HG03460 (cell line): ENCODE measurements at regions not wholly inside any gene's neighbourhood (a gene's known extent, or its start where the extent isn't known, plus 50 kb on each side); places are given as distances from the start of the nearest gene placed in this dataset.
"Not testable (repeated sequence)": the region's sequence is repeated elsewhere in the genome, so short reads cannot be mapped to it uniquely, and the experiment has no call there.

Experiments
- ATAC-seq: cut with Tn5 transposase; IDR thresholded peaks from one replicate; pipeline ENCODE4 v1.9.1; 2021; ENCODE audit not compliant: unreplicated experiment

DNA sequence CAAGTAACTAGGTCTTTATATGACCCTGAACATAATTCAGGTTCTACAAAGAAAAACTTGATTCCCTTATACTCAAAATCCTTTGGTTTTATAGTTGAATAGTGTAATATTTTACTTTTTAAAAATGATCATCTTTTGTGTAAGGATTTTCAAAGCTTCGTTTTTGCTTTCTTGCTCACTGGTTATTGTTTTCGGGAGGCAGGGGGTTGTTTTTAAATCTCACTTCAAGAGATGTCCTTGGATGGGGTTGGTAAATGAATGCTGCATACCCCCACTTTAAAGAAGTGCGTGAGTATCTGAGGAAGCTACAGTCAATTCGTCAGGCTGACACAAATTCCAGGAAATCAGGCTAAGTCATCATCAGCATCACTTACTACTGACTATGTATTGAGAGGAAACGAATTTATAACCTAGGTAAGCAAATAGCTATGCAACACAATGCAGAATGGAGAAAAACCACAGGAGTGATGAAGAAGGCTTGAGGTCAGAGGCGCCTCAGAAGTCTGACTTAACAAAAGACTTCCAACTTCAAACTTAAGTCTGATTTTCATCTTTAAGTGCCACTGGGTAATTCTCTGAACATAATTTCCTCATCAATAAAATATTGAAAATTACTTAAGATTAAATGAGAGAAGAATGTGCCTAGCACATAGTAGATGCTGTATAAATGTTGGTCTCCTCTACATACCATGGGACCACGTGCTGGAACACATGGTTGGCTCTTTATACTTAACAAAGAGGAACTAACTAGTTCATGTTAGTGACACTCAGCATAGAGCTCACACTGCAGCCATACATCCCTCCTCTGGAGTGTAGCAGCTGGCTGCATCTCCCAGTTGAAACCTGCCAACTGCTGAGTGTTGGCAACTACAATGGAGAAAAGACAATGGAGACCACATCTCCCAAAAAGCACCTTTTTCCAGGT, 106.0 kb upstream of the KIF2A start:
- ATAC-seq, result no peak

DNA sequence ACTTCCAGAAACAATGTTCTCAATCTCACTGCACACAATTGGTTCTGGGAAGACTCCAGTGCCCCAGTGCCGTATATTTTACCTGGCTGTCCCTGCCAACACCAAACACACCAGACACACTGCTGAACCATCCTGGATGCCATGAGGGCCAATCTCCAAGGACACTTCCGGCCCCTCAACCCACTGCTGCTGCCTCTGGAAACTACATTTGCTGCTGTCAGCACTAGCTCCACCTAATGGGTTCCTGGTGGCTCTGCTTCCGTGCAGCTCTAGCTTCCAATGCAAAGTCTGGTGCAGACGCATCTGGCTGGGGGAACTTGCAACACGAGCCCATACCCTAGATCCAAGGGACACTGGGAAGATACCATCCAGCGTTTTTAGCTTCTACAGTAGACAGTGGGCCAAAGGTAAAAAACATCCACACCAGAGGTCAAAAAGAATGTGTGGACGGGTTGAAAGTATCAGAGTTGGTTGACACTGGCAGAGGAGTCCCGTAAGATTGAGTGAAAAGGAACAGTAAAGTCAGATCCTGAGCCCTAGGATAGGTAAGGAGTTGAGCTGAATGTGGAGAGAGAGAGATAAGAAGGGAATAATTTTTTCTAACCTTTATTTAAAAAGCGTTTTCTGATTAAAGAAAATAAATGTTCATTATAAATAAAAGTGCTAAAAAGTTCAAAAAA, 99.7 kb upstream of the KIF2A start:
- no peak for ATAC-seq

GRCh38 chr5:62208218-62208852, 97.7 kb upstream of the KIF2A start:
- no peak for ATAC-seq

- no peak for ATAC-seq
Measured at GRCh38 chr5:62211405-62211804, 94.6 kb upstream of the KIF2A start.

DNA sequence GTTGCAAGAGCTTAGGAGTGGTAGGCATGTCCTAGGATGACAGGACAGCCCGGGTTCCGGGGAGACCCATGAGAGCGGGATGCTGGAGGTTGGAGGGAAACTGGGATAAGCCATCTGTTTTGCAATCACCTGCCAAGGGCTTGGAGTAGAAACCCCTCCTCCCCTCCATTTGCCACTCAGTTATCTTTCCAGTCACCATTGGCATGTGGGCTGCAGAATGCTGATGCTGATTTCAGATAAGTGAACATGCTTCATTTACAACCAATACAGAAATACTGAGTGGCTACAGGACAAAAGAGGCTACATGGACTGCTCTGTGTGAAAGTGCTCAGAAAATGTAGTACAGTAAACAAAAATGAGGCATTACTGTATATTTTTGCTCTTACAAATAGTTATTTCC, 93.4 kb upstream of the KIF2A start:
- no peak for ATAC-seq

DNA sequence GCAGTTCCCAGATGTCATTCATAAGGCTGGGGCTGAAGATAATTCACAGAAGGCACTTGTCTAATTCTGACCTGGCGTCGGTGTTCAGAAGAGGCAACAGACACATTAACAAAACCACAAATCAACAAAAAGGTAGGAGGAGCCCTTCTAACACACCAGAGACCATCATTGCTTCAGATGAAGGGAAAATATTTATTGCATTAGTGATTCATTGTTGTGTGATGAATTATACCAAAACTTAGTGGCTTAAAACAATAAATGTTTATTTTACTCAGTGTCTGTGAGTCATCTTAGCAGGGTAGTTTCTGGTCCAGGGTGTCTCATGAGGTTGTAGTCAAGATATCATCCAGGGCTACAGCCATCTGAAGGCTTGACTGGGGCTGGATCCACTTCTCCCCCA, 91.3 kb upstream of the KIF2A start:
- no peak for ATAC-seq

DNA sequence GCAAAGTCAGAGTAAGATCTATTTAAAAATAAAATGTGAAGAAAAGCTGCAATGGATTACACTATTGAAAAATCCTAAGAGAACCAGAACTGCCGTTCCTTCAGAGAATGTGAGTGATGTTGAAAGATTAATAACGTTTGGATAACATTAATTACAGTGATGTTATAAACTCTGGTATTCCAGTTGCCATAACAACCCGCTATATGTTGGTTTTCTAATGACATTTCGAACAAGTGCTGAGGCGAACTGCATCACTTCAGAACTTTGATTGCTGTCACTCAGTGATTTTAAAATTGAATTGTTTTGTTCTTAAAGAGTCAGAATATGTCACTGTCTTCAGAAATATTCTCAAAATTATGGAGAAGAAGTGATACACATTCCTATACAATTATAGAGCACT, 89.4 kb upstream of the KIF2A start:
- ATAC-seq, result not testable (repeated sequence)

DNA sequence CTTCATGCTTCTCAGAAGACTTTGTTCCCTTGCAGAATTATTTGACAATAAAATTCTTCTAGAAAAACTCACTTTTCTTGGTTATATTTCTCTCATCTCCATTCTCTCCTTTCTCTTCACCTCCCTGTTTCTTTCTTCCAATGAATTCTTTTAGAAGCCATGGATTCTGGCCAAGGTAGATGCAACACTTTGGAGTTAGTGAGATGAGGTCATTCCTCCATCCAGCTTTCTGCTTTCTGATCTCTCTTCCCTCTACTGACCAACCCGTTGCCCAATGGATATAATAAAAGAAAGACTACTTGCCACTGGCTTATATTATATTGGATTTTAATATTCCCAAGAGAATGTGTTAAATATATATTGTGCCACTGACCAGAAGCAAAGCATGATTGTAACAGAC, 88.9 kb upstream of the KIF2A start:
- not testable (repeated sequence) for ATAC-seq

GRCh38 chr5:62218860-62219259, 87.1 kb upstream of the KIF2A start:
- not testable (repeated sequence) for ATAC-seq

DNA sequence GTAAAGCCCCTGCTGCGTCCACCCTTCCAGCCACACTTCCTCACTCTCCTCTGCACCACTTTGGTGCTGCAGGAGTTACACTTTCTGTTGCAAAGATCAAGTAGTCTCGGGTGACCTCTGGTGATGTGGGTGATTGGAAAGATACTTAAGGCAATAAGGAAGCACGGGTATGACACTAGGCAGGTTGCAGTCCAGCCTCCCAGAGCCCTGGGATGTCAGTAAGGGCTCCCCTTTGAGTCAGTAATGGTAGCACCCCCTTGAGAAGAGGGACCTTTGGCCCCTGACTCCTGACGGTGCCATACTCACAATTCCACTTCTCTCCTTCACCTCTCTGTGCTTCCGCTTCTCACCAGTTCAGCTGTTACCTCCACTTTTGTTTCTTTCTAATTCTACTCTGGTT, 84.1 kb upstream of the KIF2A start:
- not testable (repeated sequence) for ATAC-seq

DNA sequence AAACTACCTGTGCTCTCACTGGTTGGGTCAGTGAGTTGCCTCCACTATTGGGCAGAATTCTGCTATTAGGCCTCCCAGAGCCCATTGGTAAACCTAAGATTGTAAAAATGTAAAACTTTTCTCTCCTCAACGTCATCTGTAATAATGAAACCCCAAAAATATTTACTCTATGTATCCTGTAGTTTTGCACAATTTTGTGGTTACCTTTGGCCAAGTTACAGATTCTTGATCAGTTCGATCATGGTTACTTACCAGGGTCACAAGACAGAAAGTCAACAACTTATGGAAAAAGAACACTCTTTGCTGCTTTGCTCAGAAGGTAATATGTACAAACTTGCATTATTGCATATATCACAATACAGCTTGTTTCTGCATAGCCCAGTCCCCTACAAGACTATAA, 83.7 kb upstream of the KIF2A start:
- ATAC-seq, result not testable (repeated sequence)

DNA sequence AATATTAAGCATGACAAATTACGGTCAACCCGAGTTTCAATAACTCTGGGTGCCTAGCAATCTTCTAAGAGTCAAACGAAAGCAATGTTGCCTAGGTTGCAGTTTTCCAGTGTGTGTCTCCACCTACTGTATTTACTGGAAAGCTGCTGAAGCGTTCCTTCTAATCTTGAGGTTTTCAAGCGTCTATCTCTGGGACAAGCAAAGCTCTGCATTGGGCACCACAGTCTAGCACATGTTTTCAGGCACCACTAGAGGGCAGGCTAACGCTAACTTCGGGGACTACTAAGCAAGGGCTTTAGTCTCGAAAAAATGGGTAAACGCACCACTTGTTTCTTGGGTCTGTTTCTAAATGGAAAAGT, 82.7 kb upstream of the KIF2A start:
- peak; percentile 92 for ATAC-seq

DNA sequence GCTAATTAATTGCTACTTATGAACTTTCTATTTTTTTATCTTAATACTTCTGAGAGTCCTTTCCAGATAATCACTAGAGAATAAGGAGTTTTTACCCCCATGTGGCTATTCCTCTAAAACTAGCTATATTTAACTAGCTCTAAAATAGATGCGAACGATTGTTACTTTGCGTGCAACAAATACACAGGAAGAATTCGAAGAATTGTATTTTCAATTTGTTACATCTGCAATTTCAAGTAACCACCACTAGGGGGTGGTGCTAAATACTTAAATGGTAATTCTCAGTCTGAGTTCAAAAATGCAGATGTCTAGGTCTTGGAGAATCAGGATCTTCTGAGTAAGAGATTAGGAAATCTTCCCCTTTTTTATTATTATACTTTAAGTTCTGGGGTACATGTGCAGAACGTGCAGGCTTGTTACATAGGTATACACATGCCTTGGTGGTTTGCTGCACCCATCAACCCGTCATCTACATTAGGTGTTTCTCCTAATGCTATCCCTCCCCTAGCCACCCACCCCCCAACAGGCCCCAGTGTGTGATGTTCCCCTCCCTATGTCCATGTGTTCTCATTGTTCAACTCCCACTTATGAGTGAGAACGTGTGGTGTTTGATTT, 80.9 kb upstream of the KIF2A start:
- not testable (repeated sequence) for ATAC-seq

GRCh38 chr5:62230876-62231388, 75.1 kb upstream of the KIF2A start:
- ATAC-seq, result not testable (repeated sequence)

DNA sequence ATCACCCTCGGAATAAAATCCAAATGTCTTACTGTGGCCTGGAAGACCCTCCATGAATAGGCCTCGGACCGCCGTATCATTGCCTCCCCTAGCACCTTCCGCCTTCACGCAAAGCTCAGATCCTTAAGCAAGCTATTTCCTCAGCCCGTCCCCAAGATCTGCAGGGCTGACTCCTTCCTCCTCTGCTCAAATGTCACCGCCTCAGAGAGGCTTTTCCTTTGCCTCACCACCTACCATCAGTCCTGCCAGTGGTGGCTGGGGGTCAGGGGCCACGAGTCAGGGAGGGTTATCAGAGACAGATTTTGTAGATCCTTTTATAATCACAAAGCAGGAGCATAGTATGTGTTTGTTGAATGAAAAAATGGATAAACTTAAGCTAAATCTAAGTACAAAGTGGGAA, 74.4 kb upstream of the KIF2A start:
- ATAC-seq, result no peak

- ATAC-seq, result not testable (repeated sequence)
Measured at GRCh38 chr5:62232218-62232617, 73.8 kb upstream of the KIF2A start.

GRCh38 chr5:62233083-62234046, 72.6 kb upstream of the KIF2A start:
- peak; percentile 71 for ATAC-seq

- ATAC-seq, result peak; percentile 50
Measured at GRCh38 chr5:62236593-62236992, 69.4 kb upstream of the KIF2A start.

DNA sequence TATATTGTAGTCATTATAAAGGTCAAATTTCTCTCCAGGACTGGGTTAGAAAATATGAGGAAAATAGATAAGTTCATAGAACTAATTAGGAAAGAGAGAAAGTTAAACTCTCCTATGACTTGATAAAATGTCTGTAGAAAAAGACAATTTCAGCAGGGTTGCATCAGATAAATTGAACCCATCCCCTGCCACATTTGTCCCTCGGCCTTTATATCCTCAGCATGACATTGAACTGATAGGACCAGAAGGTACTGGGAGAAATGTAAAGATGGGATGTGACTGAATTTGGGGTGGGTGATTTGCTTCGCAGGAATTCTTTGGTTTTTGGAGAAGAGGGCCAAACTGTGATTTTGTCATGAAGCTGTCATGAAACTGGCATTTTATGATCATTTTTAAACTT, 68.1 kb upstream of the KIF2A start:
- not testable (repeated sequence) for ATAC-seq

- not testable (repeated sequence) for ATAC-seq
Measured at GRCh38 chr5:62238584-62238983, 67.4 kb upstream of the KIF2A start.
